Inflammatory macrophage treated with lipopolysaccharide for 4 hours (primary cell): ENCODE measurements at regions not wholly inside any gene's neighbourhood (a gene's known extent, or its start where the extent isn't known, plus 50 kb on each side); places are given as distances from the start of the nearest gene placed in this dataset.
A peak's percentile ranks its signal among the peaks of the same experiment; 100 is the strongest.

ENCODE experiments used
- DNase-seq: peaks from one replicate; pipeline ENCODE4 v3.0.0-alpha.2; 2020

DNA sequence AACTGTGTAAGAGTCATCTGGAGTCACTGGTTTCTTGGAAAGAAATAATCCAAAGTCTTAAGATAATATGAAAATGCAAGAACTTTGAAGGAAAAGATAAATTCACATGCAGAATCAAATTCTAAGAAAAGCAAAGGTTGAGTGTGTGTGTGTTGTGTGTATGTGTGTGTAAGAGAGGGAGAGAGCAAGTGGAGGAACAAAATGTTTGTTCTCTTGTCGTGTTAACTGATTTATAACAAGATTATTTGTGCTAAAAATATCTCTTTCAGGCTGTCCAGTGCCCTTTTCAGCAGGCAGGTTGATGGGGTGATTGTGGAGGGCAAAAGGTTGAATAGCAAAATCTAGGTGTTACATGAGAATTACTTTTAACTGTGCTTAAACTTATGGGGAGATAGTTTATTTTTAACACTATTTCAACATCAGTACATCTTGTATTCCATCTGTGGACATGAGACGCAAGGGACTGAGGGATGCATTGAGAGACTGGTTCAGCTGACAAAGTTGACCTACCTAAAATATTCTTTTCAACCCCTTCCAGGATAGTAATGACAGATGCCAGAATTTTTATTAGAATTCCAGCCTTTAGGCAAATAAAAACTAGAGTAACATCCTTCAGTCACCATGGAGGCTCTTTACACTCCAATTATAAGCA, 342.4 kb upstream of the CD180 start:
- no peak for DNase-seq

DNA sequence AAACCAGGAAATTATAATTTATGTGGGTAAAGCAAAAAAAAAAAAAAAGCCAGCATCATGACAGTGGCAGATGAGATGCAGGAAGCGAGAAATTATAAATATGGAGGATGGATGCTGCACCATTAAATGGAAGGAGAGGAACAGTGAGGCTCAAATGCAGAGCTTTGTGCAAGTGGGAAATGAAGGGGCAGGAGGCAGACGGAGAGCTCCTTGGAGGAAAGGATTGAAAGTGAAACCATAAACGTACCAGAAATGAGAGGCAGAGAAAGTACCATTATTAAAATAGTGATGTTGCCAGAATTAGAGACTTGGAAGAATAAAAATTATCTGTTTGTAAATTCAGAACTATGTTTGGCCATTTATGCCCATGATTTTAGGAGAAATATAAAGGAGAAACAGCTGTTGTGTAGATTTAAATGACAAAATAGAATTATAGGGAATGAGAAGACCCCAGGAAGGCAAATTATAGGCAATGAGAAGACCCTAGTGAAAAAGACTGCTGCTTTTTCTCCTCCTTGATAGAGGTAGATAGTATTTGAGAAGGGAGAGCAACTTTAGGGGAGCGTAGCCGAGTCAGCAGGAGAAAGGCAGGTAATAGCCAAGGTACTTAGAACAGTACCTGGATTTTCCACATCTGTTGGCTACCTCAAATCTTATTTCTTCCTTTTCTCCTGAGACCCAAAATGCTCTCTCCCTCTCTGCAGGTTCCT, 341.0 kb upstream of the CD180 start:
- peak; percentile 19 for DNase-seq

DNA sequence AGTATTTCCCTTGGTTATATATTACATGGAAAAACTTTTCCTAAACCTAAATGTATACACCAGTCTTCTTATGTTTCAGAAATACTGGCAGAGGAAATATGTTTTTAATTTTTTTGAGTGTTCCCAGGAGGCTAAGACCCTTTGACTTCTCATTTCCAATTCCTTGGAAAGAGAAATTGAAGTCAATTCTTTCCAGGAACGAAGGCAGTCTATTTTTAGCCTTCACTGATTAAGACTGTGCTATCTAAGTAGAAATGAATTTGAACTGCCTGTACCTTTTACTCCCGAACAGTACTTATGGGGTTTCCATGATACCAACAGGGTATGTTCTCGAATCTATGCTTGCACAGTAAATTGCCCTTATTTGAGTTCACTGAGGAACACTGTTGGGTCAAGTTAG, 340.3 kb upstream of the CD180 start:
- no peak for DNase-seq

DNA sequence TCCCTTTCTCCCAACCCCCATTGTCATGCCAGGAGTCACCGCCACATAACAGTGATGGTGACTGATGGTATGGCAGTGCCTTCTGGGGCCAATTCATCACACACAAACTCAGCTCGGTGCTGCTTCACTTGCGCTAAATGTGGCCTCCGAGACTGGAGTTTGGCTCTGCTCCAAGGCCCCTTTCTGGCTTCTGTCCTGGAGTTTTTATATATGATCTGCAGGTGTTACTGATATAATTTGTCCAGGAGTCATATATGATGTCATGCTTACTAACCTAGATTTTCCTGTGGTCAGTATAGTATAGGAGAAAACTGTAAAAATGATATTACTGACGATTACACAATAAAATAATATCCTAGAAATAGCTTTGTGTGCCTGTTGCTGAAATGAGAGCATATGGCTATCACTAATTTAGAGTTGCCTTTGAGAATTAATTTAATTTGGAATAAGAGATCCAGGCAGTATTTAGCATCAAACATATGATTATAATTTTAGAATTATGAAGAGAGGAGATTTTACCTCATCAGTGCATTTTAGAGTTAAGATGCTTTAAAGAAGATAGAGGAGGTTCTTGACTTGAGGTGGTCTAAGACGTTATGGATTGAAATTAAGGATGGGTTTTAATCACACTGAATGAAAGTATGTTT, 334.1 kb upstream of the CD180 start:
- no peak for DNase-seq

DNA sequence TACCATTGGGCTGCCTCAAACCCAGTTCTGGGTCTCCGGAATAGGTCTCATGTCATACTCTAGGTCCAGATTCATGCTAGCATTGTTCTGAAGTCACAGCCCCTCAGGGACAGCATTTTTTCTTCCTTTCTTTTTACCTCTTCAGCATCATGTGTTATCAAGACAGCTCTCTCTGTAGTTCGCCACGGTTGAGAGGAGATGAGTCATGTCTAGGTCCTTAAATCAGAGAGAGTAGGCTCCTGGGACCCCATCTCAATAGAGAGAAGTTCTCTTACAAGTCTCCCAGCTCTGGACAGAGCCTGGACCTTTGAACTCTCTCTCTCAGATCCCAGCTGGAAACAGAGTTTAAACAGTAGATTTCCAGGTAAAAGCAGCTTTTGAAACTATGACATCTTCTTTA, 332.4 kb upstream of the CD180 start:
- DNase-seq, result no peak

DNA sequence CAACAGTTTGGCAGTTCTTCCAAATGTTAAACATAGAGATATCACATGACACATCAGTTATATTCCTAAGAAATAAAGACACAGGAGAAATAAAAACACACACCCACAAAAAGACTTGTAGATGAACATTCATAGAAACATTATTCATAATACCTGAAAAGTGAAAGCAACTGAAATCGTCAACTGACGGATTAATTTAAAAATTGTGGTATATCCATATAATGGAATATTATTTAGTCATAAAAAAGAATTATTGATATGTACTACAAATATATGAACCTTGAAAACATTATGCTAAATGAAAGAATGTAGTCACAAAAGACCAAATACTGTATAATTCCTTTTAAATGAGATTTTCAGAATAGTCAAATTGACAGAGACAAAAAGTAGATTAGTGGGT, 330.2 kb upstream of the CD180 start:
- no peak for DNase-seq

GRCh38 chr5:67520161-67520908, 323.7 kb upstream of the CD180 start:
- no peak for DNase-seq

GRCh38 chr5:67518227-67518626, 321.6 kb upstream of the CD180 start:
- no peak for DNase-seq

GRCh38 chr5:67516948-67517565, 320.5 kb upstream of the CD180 start:
- DNase-seq, result no peak

GRCh38 chr5:67515762-67516161, 319.2 kb upstream of the CD180 start:
- DNase-seq, result no peak

DNA sequence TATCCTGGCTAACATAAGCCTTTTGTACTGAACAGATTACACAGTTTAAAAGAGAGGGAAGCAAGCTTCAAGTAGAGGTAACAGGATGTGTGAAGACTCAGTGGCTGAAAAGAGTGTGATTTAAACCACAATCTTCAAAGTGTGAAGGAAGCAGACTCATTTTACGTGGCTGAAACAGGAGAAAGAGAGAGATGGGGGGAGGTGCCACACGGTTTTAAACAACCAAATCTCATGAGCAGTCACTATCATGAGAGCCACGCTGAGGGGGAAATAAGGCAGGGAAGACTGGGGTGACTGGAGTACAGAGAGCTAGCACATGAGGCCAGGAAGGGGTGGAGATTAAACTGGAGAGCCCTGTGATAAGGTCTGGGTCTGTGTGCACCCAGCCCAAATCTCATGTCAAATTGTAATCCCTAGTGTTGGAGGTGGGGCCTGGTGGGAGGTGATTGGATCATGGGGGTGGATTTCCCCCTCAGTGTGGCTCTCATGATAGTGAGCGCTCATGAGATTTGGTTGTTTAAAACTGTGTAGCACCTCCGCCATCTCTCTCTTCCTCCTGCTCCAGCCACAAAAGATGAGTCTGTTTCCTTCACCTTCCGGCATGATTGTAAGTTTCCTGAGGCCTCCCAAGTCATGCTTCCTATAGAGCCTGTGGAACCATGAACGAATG, 318.6 kb upstream of the CD180 start:
- DNase-seq, result no peak

DNA sequence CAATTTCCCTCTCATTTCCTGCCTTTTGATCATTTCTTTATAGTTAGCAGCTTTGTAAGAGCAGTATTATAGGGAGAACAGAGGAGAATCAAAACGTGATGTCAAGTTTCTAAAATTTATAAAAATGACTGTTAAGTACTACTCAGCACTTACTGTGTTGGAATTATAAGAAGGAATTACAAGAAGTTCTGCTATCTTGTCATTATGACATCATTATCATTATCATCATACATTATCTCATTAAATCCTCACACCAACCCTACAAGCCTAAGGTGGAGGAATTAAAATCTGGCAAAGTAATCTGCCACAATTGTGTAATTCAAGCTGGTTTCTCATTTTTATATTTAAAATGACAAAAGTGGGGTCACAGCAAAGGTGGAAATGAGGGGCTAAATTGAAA, 316.2 kb upstream of the CD180 start:
- DNase-seq, result no peak

DNA sequence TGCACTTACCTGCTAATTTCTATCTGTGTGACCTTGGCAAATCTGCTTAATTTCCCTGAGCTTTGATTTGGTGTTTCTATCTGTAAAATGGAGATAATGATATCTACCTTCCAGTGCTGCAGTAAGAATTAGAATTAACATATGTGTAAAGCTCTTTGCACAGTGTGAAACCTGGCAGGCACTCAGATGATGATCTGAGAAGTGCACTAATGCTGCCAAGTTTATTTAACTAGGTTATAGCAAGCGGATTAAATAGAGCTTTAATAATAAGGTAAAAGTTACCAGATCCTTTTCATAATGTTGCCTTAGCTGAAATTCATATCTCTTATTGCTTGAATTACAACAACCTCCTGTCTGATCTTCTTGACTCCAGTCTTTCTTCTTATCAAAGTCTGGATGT, 315.3 kb upstream of the CD180 start:
- DNase-seq, result no peak

DNA sequence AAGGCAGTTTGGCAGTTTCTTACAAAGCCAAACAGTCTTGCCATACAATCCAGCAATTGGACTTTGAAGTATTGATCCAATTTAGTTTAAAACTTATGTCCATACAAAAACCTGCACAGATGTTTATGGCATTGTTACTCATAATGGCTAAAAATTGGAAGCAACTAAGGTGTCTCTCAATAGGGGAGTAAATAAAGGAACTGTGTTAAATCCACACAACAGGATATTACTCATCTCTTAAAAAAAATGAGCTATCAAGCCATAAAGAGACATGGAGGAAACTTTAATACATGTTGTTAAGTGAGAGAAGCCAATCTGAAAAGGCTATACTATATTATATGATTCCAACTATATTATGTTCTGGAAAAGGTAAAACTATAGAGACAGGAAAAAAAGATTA, 313.6 kb upstream of the CD180 start:
- DNase-seq, result no peak

DNA sequence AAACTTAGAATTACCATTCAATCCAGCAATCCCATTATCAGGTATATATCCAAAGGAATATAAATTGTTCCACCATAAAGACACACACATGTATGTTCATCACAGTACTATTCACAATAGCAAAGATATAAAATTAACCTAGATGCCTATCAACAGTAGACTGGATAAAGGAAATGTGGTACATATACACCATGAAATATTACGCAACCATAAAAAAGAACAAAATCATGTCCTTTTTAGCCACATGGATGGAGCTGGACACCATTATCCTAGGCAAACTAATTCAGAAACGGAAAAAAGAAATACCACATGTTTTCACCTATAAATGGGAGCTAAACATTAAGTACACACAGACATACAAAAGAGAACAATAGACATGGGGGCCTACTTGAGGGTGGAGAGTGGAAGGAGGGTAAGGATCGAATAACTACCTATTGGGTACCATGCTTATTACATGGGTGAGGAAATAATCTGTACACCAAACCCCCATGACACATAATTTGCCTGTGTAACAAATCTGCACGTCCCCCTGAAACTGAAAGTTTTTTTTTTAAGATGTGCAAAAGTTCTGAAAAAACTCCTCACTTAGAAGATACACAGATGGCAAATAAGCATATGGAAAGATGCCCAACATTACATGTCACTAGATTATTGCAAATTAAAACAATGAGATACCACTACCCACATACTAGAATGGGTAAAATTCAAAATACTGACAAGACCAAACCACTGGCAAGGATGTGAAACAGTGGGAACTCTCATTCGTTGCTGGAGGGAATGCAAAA, 313.0 kb upstream of the CD180 start:
- no peak for DNase-seq

- no peak for DNase-seq
Measured at GRCh38 chr5:67506241-67506640, 309.6 kb upstream of the CD180 start.

GRCh38 chr5:67502951-67503350, 306.4 kb upstream of the CD180 start:
- DNase-seq, result no peak

DNA sequence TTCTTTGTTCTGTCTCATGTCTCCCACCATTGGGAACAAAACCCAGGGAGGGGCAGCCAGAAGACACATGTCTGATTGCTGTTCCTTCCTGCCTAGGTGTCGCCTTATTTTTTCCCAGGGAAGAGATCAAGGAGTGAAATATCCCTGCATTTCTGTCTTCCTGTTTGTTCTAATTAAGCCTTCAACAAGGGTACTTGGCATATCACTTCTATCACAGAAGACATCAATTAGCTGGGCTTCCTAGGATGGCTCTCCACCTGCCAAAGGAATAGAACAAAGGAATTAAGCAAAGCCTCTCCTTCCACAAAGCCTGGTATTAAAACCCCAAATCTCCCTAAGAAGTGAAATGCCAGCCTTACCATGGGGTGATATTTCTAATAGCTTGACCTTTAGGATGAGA, 299.5 kb upstream of the CD180 start:
- no peak for DNase-seq

- DNase-seq, result no peak
Measured at GRCh38 chr5:67495072-67495471, 298.5 kb upstream of the CD180 start.

GRCh38 chr5:67494186-67494855, 297.7 kb upstream of the CD180 start:
- DNase-seq, result no peak

- no peak for DNase-seq
Measured at GRCh38 chr5:67493676-67494075, 297.1 kb upstream of the CD180 start.
